Endodermal cell (in vitro differentiated cells): ENCODE measurements at regions not wholly inside any gene's neighbourhood (a gene's known extent, or its start where the extent isn't known, plus 50 kb on each side); places are given as distances from the start of the nearest gene placed in this dataset.

ENCODE experiments used
- DNase-seq: peaks from one replicate; pipeline ENCODE4 v3.0.0-alpha.2; 2017
- H3K27ac ChIP-seq: 2 replicates; pipeline ENCODE4 v1.5.1; 2013; ENCODE audit warnings: mild to moderate bottlenecking, low read depth, low read length, moderate library complexity
- H3K27me3 ChIP-seq: 2 replicates; pipeline ENCODE4 v1.6.1; 2013; ENCODE audit warnings: mild to moderate bottlenecking, low read length, moderate library complexity; ENCODE audit not compliant: insufficient read depth, control insufficient read depth, poor library complexity, severe bottlenecking
- H3K36me3 ChIP-seq: 2 replicates; pipeline ENCODE4 v1.7.0; 2013; ENCODE audit warnings: mild to moderate bottlenecking, low read length, moderate library complexity; ENCODE audit not compliant: control insufficient read depth, insufficient read depth
- H3K4me1 ChIP-seq: one replicate; pipeline ENCODE4 v1.7.0; 2013; ENCODE audit warnings: low read length; ENCODE audit not compliant: control insufficient read depth, insufficient read depth
- H3K4me3 ChIP-seq: 2 replicates; pipeline ENCODE4 v1.5.1; 2013; ENCODE audit warnings: mild to moderate bottlenecking, low read length, moderate library complexity
- H3K9ac ChIP-seq: 2 replicates; pipeline ENCODE4 v1.6.1; 2013; ENCODE audit warnings: mild to moderate bottlenecking, low read length, moderate library complexity; ENCODE audit not compliant: poor library complexity, severe bottlenecking; ENCODE audit errors: extremely low read depth
- H3K9me3 ChIP-seq: 2 replicates; pipeline ENCODE4 v1.6.1; 2013; ENCODE audit warnings: mild to moderate bottlenecking, low read length, moderate library complexity; ENCODE audit not compliant: control insufficient read depth
- H3K27ac Mint-ChIP-seq: 2 replicates; pipeline ENCODE4 v1.8.0; 2020; ENCODE audit warnings: mixed read lengths
- H3K27me3 Mint-ChIP-seq: 2 replicates; pipeline ENCODE4 v1.8.0; 2021; ENCODE audit warnings: mild to moderate bottlenecking, mixed read lengths; ENCODE audit not compliant: insufficient read depth
- H3K36me3 Mint-ChIP-seq: 2 replicates; pipeline ENCODE4 v1.8.0; 2020; ENCODE audit warnings: low read depth, mixed read lengths
- H3K4me1 Mint-ChIP-seq: 2 replicates; pipeline ENCODE4 v1.8.0; 2020; ENCODE audit warnings: mixed read lengths
- H3K4me3 Mint-ChIP-seq: 2 replicates; pipeline ENCODE4 v1.8.0; 2020; ENCODE audit warnings: mild to moderate bottlenecking, moderate library complexity, mixed read lengths
- H3K9me3 Mint-ChIP-seq: 2 replicates; pipeline ENCODE4 v1.8.0; 2020; ENCODE audit warnings: mild to moderate bottlenecking, mixed read lengths
- CTCF ChIP-seq: fragments of 200-600 bp; sonication (generic); conservative IDR thresholded peaks from 2 replicates; pipeline ENCODE4 v1.5.0; 2021; ENCODE audit warnings: antibody characterized with exemption, mild to moderate bottlenecking
- WGBS, 2 experiments: methylation state at CpG; one replicate each; pipeline versions ENCODE4 v1.1.5 to v1.1.7; 2013; ENCODE audit warnings: missing lambda C conversion rate in 2 of 2, mixed read lengths in 1 of 2; ENCODE audit not compliant: insufficient coverage in 1 of 2, insufficient read length in 1 of 2; 5-methylcytosine and 5-hydroxymethylcytosine counted together

DNA sequence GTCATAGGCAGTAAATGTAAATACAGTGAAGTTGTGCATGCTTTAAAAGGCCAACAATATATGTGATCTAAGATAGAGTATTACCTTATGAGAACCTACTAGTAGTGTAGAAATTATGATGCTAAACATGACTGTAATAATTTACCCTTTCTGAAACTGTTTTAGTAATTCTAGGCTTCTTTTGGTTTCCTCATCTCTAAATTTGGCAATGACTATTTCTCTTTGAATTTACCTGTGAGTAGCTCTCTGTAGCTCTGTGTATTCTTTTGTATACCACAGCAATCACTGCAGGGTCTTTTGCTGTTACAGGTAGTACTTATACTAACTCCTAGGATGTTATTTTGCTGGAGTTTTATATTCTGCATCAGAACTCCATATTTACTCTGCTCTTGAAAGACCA, 169.6 kb downstream of the KDM5D start:
- Histone ChIP-seq H3K9me3 (no peaks in the 10 kb centered on the region), H3K4me1 (no peaks in the 10 kb centered on the region), H3K27ac (no peak overlapping the region), H3K27me3 (no peaks in the 10 kb centered on the region), H3K9ac (no peak overlapping the region), H3K36me3 (peaks cover 5% of the 10 kb centered on the region), H3K4me3 (no peak overlapping the region)
- Mint-ChIP-seq H3K9me3 (no peaks in the 10 kb centered on the region), H3K4me3 (no peak overlapping the region), H3K27ac (no peak overlapping the region), H3K27me3 (no peaks in the 10 kb centered on the region), H3K36me3 (no peaks in the 10 kb centered on the region), H3K4me1 (no peaks in the 10 kb centered on the region)
- no peak for DNase-seq
- TF ChIP-seq CTCF = no peak

DNA sequence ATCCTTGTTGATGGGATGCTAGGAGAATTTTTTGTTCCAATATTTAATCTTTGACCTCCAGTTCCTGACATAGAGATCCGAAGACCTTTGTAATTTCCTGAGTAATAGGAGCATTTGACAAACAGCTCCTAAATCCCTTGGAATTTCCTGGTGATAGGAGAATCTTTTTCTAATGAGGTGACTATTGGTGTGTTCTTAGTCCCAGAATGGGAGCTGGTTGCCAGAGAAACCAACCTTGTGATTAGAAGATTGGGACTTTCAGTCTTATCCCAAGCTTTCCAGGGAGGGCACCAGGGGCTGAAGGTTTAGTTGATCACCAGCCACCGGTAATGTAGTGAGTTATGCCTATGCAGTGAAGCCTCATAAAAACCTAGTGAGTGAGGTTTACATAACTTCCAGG, 170.9 kb downstream of the KDM5D start:
- H3K27ac Mint-ChIP-seq = no peak overlapping the region
- Histone ChIP-seq H3K4me1 (no peaks in the 10 kb centered on the region), H3K9me3 (no peaks in the 10 kb centered on the region), H3K27me3 (no peaks in the 10 kb centered on the region), H3K4me3 (no peak overlapping the region), H3K27ac (no peak overlapping the region), H3K36me3 (peaks cover 1% of the 10 kb centered on the region), H3K9ac (no peak overlapping the region)
- H3K9me3 Mint-ChIP-seq = no peaks in the 10 kb centered on the region
- no peak overlapping the region for H3K4me3 Mint-ChIP-seq
- H3K36me3 Mint-ChIP-seq = no peaks in the 10 kb centered on the region
- TF ChIP-seq CTCF = no peak
- WGBS, 2 experiments = 88% methylated on average over 2 of the region's 2 CpGs; no CpG with 5 or more reads in 1 of the 2 experiments
- DNase-seq = no peak
- no peaks in the 10 kb centered on the region for H3K27me3 Mint-ChIP-seq
- no peaks in the 10 kb centered on the region for H3K4me1 Mint-ChIP-seq

- WGBS, 2 experiments = 96% methylated on average over 2 of the region's 2 CpGs; no CpG with 5 or more reads in 1 of the 2 experiments
- no peaks in the 10 kb centered on the region for H3K4me1 Mint-ChIP-seq
- Histone ChIP-seq H3K9ac (no peak overlapping the region), H3K27me3 (no peaks in the 10 kb centered on the region), H3K36me3 (no peaks in the 10 kb centered on the region), H3K27ac (no peak overlapping the region), H3K9me3 (no peaks in the 10 kb centered on the region), H3K4me1 (no peaks in the 10 kb centered on the region), H3K4me3 (peak overlapping the region; percentile 72)
- no peak for DNase-seq
- no peaks in the 10 kb centered on the region for H3K36me3 Mint-ChIP-seq
- H3K4me3 Mint-ChIP-seq = no peak overlapping the region
- TF ChIP-seq CTCF = no peak
- H3K9me3 Mint-ChIP-seq = no peaks in the 10 kb centered on the region
- H3K27ac Mint-ChIP-seq = no peak overlapping the region
- H3K27me3 Mint-ChIP-seq = no peaks in the 10 kb centered on the region
Measured at GRCh38 chrY:19570999-19571398, 173.5 kb downstream of the KDM5D start.
